Spleen (tissue), 11 donors: ENCODE measurements at regions not wholly inside any gene's neighbourhood (a gene's known extent, or its start where the extent isn't known, plus 50 kb on each side); places are given as distances from the start of the nearest gene placed in this dataset.

Source experiments
- DNase-seq: peaks from one replicate; pipeline ENCODE4 v3.0.0-alpha.2; 2020
- H3K27ac ChIP-seq, 8 donors: fragments of 200-600 bp; sonication (generic) in 7 of 8; 1 replicate in 4 of 8; 2 replicates in 4 of 8; pipeline versions ENCODE4 v1.5.0 to v1.8.0; 2016 to 2021; ENCODE audit warnings: inconsistent platforms in 4 of 8, mild to moderate bottlenecking in 4 of 8, moderate library complexity in 1 of 8
- H3K27me3 ChIP-seq, 7 donors: fragments of 200-600 bp; sonication (generic) in 6 of 7; replicated peaks in 1 of 7; 1 replicate in 4 of 7; 2 replicates in 3 of 7; pipeline versions ENCODE4 v1.5.0 to v1.8.0; 2016 to 2021; ENCODE audit warnings: inconsistent platforms in 3 of 7, mild to moderate bottlenecking in 1 of 7
- H3K36me3 ChIP-seq, 6 donors: fragments of 200-600 bp; sonication (generic) in 5 of 6; 1 replicate in 4 of 6; 2 replicates in 2 of 6; pipeline versions ENCODE4 v1.5.0 to v1.8.0; 2016 to 2021; ENCODE audit warnings: inconsistent platforms in 2 of 6
- H3K4me1 ChIP-seq, 6 donors: fragments of 200-600 bp; sonication (generic) in 5 of 6; 1 replicate in 3 of 6; 2 replicates in 3 of 6; pipeline versions ENCODE4 v1.5.0 to v1.8.0; 2016 to 2021; ENCODE audit warnings: inconsistent platforms in 3 of 6
- H3K4me3 ChIP-seq, 8 donors: fragments of 200-600 bp; sonication (generic) in 7 of 8; 1 replicate in 4 of 8; 2 replicates in 4 of 8; pipeline versions ENCODE4 v1.5.0 to v1.8.0; 2016 to 2021; ENCODE audit warnings: inconsistent platforms in 4 of 8, mild to moderate bottlenecking in 4 of 8, moderate library complexity in 2 of 8
- H3K9me3 ChIP-seq, 8 donors: fragments of 200-600 bp; sonication (generic) in 7 of 8; 1 replicate in 4 of 8; 2 replicates in 4 of 8; pipeline versions ENCODE4 v1.5.0 to v1.8.0; 2016 to 2021; ENCODE audit warnings: inconsistent platforms in 4 of 8
- POLR2A ChIP-seq, 3 donors: fragments of 450-650 bp; IDR thresholded peaks; one replicate each; pipeline ENCODE4 v1.5.1; 2017; ENCODE audit warnings: antibody characterized with exemption in 3 of 3, mild to moderate bottlenecking in 1 of 3
- POLR2AphosphoS5 ChIP-seq, 3 donors: sonication (generic); formaldehyde crosslinking; IDR thresholded peaks; one replicate each; pipeline ENCODE4 v1.5.1; 2017; ENCODE audit warnings: antibody characterized with exemption in 3 of 3
- WGBS, 5 donors: extraction: QIAGEN DNeasy Blood & Tissue Kit in 3 of 5; methylation state at CpG; one replicate each; pipeline versions ENCODE4 v1.1.5 to v1.1.7; 2013 to 2018; 5-methylcytosine and 5-hydroxymethylcytosine counted together
- intact Hi-C: fragments of 100-400 bp; cut with DNase I; formaldehyde crosslinking; loops from one replicate; pipeline ENCODE4 v1.15.0; 2023; ENCODE audit warnings: low total_unique reads
- TF ChIP-seq, protein P1 (sequence below), 11 experiments: fragments of 200-600 bp in 7 of 11; fragments of 450-650 bp in 4 of 11; sonication (generic) in 4 of 11; IDR thresholded peaks in 8 of 11; conservative IDR thresholded peaks in 3 of 11; 1 replicate in 7 of 11; 2 replicates in 4 of 11; pipeline versions ENCODE4 v1.4.0 to v1.8.0; 2016 to 2021; ENCODE audit warnings: antibody characterized with exemption in 11 of 11, inconsistent platforms in 4 of 11, mild to moderate bottlenecking in 1 of 11
- donor health status: healthy with polysubstance abuse.
- donor health status: DM: no; HTN: no; CAD: no; lungs with moderate emphysema.
- donor health status: DM: no; HTN: no; CAD: no.
- donor health status: Bipolar disorder and iron deficiency.
- donor health status: healthy.
- donor health status: DM: no; HTN: no; CAD: no.
- donor health status: DM: yes; HTN: yes; CAD: no.

DNA sequence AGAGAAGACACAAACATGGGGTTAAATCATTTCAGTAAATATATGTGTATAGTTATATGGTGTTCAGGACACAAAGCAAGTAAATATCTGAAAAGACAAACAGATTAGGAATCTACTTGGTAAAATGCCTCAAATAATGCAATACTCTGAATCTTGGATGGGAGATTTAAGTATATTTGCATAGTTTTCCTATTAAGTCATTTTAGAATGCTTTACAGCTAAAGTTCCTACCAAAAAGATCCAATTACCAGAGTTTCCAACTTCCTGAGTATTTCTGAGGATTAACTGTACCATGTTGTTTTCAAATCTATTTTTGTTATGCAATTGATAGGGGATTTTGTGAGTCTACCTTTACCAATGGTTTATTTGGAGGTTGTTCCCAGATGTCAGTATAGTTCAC lies 424.4 kb upstream of the CCDC179 start:
- H3K4me1 ChIP-seq = no peaks in the 10 kb centered on the region
- H3K9me3 ChIP-seq = peaks cover 0 to 4% (median 0%) of the 10 kb centered on the region in 8 donors
- DNase-seq = no peak
- intact Hi-C loops = no loop called here
- H3K27me3 ChIP-seq = no peaks in the 10 kb centered on the region
- H3K27ac ChIP-seq = no peak overlapping the region
- TF ChIP-seq POLR2A (IDR thresholded peaks at IDR 0.05) = no peak
- TF ChIP-seq, protein P1, sequence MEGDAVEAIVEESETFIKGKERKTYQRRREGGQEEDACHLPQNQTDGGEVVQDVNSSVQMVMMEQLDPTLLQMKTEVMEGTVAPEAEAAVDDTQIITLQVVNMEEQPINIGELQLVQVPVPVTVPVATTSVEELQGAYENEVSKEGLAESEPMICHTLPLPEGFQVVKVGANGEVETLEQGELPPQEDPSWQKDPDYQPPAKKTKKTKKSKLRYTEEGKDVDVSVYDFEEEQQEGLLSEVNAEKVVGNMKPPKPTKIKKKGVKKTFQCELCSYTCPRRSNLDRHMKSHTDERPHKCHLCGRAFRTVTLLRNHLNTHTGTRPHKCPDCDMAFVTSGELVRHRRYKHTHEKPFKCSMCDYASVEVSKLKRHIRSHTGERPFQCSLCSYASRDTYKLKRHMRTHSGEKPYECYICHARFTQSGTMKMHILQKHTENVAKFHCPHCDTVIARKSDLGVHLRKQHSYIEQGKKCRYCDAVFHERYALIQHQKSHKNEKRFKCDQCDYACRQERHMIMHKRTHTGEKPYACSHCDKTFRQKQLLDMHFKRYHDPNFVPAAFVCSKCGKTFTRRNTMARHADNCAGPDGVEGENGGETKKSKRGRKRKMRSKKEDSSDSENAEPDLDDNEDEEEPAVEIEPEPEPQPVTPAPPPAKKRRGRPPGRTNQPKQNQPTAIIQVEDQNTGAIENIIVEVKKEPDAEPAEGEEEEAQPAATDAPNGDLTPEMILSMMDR (IDR thresholded peaks at IDR 0.05 in 8 of 11, conservative IDR thresholded peaks at IDR 0.05 in 3 of 11) = no peak
- no peak for TF ChIP-seq POLR2AphosphoS5 (IDR thresholded peaks at IDR 0.05)
- H3K4me3 ChIP-seq = no peak overlapping the region
- H3K36me3 ChIP-seq = no peaks in the 10 kb centered on the region

DNA sequence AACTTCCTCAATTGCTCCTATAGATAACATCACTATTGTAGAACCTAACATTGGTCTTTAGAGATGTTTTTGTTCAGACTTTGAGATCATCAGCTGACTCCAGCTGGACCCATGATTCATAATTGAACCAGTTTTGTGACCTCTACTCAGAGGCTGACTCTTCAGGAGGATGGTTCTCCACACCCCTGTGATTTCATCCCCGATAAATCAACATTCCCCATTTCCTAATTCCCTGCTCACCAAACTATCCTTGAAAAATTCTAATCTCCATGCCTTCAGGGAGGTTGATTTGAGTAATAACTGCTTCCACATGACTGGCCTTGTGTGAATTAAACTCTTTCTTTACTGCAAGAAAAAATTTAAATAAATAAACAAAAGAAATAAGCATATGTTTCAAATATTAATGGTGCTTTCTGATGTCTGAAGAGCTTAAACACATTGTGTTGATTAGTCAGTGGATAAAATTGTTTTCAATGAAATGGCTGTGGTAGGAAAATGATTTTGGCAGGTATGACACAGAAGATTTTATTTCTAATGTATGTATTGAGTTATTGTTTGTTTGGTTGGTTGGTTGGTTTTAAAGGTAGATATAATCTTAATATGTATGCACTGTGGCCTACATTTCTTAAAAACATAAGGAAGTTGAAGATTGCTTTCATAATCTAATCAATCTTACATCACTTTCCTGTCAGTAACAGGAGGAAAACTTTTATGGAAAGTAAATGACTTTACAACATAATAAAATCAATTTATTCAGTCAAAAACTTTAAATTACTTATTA lies 427.9 kb upstream of the CCDC179 start:
- no peak for TF ChIP-seq POLR2AphosphoS5 (IDR thresholded peaks at IDR 0.05)
- no peak for TF ChIP-seq POLR2A (IDR thresholded peaks at IDR 0.05)
- TF ChIP-seq, protein P1 (IDR thresholded peaks at IDR 0.05 in 8 of 11, conservative IDR thresholded peaks at IDR 0.05 in 3 of 11) = no peak
- WGBS, 5 donors = 0 to 87% (median 39%) methylated on average over 1 of the region's 1 CpG
- Histone ChIP-seq H3K27ac (no peak overlapping the region), H3K9me3 (peaks cover 0 to 3% (median 0%) of the 10 kb centered on the region in 8 donors), H3K36me3 (no peaks in the 10 kb centered on the region), H3K4me3 (no peak overlapping the region), H3K4me1 (no peaks in the 10 kb centered on the region), H3K27me3 (no peaks in the 10 kb centered on the region)
- intact Hi-C loops = no loop called here
- no peak for DNase-seq

DNA sequence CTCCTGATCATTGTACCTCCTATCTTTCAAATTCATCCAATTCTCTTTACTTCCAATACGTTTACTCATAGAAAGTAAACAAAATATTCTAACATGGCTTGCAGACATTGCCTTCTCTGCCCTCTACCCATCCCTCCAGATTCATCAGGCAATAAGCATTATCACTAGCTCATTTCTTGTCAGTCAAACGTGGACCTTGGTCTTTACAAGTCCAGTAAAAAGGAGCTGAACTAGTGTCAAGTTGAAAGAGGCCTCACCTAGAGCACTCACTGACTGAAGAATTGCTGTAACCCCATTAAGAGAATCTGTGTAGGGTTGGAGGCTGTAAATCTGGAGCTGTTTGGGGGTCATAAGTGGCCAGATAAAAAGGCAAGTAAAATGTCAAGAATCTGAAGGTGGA lies 435.0 kb upstream of the CCDC179 start:
- Histone ChIP-seq H3K9me3 (no peaks in the 10 kb centered on the region), H3K36me3 (no peaks in the 10 kb centered on the region), H3K4me1 (no peaks in the 10 kb centered on the region), H3K27ac (no peak overlapping the region), H3K4me3 (no peak overlapping the region), H3K27me3 (no peaks in the 10 kb centered on the region)
- WGBS, 5 donors = 36 to 64% (median 52%) methylated on average over 2 of the region's 2 CpGs
- intact Hi-C loops = no loop called here
- no peak for DNase-seq
- no peak for TF ChIP-seq POLR2A (IDR thresholded peaks at IDR 0.05)
- no peak for TF ChIP-seq POLR2AphosphoS5 (IDR thresholded peaks at IDR 0.05)
- TF ChIP-seq, protein P1 (IDR thresholded peaks at IDR 0.05 in 8 of 11, conservative IDR thresholded peaks at IDR 0.05 in 3 of 11) = no peak

DNA sequence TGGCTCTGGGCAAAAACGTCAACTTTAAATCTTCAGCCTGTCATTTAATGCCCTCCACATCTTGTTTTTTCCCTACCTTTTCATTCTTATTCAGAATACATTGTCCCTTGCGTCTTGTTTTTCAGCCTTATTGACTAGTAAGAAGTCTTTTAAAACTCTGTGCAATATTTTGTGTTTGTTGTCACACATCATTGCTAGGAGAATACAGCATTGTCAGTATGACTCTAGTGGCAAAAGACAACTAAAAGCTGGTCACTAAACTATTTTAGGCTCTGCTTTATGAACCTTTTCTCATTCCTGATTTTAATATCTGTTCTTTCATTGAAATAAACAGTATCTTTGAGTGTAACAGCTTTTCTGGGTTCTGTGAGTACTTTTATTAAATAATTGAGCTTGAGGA lies 447.8 kb upstream of the CCDC179 start:
- Histone ChIP-seq H3K36me3 (no peaks in the 10 kb centered on the region), H3K27ac (no peak overlapping the region), H3K9me3 (peaks cover 0 to 9% (median 2%) of the 10 kb centered on the region in 8 donors), H3K4me3 (no peak overlapping the region), H3K4me1 (no peaks in the 10 kb centered on the region), H3K27me3 (no peaks in the 10 kb centered on the region)
- TF ChIP-seq POLR2A (IDR thresholded peaks at IDR 0.05) (no peak), POLR2AphosphoS5 (IDR thresholded peaks at IDR 0.05) (no peak)
- TF ChIP-seq, protein P1 (IDR thresholded peaks at IDR 0.05 in 8 of 11, conservative IDR thresholded peaks at IDR 0.05 in 3 of 11) = no peak
- intact Hi-C loops = no loop called here
- DNase-seq = no peak
- 66 to 84% (median 68%) methylated on average over 2 of the region's 2 CpGs for WGBS, 5 donors
